GM12891 (cell line): ENCODE measurements at regions not wholly inside any gene's neighbourhood (a gene's known extent, or its start where the extent isn't known, plus 50 kb on each side); places are given as distances from the start of the nearest gene placed in this dataset.

ENCODE experiments used
- POLR2A ChIP-seq: IDR thresholded peaks from 2 replicates; pipeline ENCODE4 v1.6.1; 2011; ENCODE audit warnings: low read depth, low read length, control low read depth
- TAF1 ChIP-seq: IDR thresholded peaks from 2 replicates; pipeline ENCODE4 v1.6.1; 2011; ENCODE audit warnings: low read depth, low read length, control low read depth

GRCh38 chr10:33125111-33125510, 167.1 kb upstream of the ITGB1 start:
- TF ChIP-seq POLR2A, result no peak
- no peak for TF ChIP-seq TAF1
